Esophagus muscularis mucosa (tissue), 4 donors: ENCODE measurements at regions not wholly inside any gene's neighbourhood (a gene's known extent, or its start where the extent isn't known, plus 50 kb on each side); places are given as distances from the start of the nearest gene placed in this dataset.
"Not testable (repeated sequence)": the region's sequence is repeated elsewhere in the genome, so short reads cannot be mapped to it uniquely, and the experiment has no call there.

Source experiments
- EP300 ChIP-seq: sonication (generic); formaldehyde crosslinking; IDR thresholded peaks from one replicate; pipeline ENCODE4 v1.6.1; 2017; ENCODE audit warnings: antibody characterized with exemption
- POLR2A ChIP-seq: fragments of 450-650 bp; IDR thresholded peaks from one replicate; pipeline ENCODE4 v1.6.1; 2017; ENCODE audit warnings: antibody characterized with exemption, moderate library complexity, mild to moderate bottlenecking, low read depth
- TF ChIP-seq, protein P1 (sequence below), 3 experiments: fragments of 200-600 bp in 2 of 3; fragments of 450-650 bp in 1 of 3; sonication (generic) in 2 of 3; IDR thresholded peaks; one replicate each; pipeline ENCODE4 v1.5.1; 2017 to 2019; ENCODE audit warnings: antibody characterized with exemption in 3 of 3, mild to moderate bottlenecking in 2 of 3, moderate library complexity in 1 of 3

DNA sequence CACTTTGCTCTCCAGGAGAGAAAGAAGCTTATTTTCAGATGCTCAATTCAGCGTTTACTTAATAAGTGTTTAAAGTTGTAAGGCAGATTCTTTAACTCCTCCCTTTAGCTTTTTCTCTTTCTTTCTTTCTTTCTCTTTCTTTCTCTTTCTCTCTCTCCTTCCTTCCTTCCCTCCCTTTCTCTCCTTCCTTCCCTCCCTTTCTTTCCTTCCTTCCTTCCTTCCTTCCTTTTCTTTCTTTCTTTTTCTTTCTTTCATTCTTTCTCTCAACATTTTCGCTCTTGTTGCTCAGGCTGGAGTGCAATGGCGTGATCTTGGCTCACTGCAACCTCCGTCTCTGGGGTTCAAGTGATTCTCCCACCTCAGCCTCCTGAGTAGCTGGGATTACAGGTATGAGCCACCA, 104.6 kb upstream of the GREM2 start:
- TF ChIP-seq, protein P1, sequence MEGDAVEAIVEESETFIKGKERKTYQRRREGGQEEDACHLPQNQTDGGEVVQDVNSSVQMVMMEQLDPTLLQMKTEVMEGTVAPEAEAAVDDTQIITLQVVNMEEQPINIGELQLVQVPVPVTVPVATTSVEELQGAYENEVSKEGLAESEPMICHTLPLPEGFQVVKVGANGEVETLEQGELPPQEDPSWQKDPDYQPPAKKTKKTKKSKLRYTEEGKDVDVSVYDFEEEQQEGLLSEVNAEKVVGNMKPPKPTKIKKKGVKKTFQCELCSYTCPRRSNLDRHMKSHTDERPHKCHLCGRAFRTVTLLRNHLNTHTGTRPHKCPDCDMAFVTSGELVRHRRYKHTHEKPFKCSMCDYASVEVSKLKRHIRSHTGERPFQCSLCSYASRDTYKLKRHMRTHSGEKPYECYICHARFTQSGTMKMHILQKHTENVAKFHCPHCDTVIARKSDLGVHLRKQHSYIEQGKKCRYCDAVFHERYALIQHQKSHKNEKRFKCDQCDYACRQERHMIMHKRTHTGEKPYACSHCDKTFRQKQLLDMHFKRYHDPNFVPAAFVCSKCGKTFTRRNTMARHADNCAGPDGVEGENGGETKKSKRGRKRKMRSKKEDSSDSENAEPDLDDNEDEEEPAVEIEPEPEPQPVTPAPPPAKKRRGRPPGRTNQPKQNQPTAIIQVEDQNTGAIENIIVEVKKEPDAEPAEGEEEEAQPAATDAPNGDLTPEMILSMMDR (IDR thresholded peaks at IDR 0.05): not testable (repeated sequence)
- TF ChIP-seq POLR2A, EP300: not testable (repeated sequence)
